A673 (cell line): ENCODE measurements at regions not wholly inside any gene's neighbourhood (a gene's known extent, or its start where the extent isn't known, plus 50 kb on each side); places are given as distances from the start of the nearest gene placed in this dataset.

Experiments
- BruUV-seq: library from RNA; stranded (reverse); fragments of 400-500 nt; replicated peaks from 2 replicates; lab custom pipeline; 2021; lab: Mats Ljungman, UMichigan
- CTCF ChIA-PET: fragments of 300-600 bp; sonication (Branson Sonifier 250); formaldehyde crosslinking; loops from one replicate; lab custom pipeline; 2022; ENCODE audit warnings: antibody characterized with exemption; lab: Charles Lee
- POLR2A ChIA-PET: fragments of 300-600 bp; sonication (Branson Sonifier 250); formaldehyde crosslinking; loops from one replicate; lab custom pipeline; 2022; ENCODE audit warnings: antibody characterized with exemption; ENCODE audit not compliant: low non-redundant PET; lab: Charles Lee
- DNase-seq: peaks from one replicate; pipeline ENCODE4 v3.0.0-alpha.2; 2015; ENCODE audit warnings: low spot score
- H3K27ac ChIP-seq: fragments of 200-600 bp; sonication (generic); 2 replicates; pipeline ENCODE4 v1.5.1; 2016; ENCODE audit warnings: mixed run types, low read depth, mild to moderate bottlenecking, mixed read lengths, antibody characterized with exemption, low read length; ENCODE audit not compliant: poor library complexity, severe bottlenecking
- H3K27me3 ChIP-seq: fragments of 200-600 bp; sonication (generic); replicated peaks from 2 replicates; pipeline ENCODE4 v1.6.1; 2017; ENCODE audit warnings: mixed run types, low read depth, mild to moderate bottlenecking, mixed read lengths, antibody characterized with exemption, low read length; ENCODE audit not compliant: insufficient read depth, poor library complexity
- H3K36me3 ChIP-seq: fragments of 200-600 bp; sonication (generic); 2 replicates; pipeline ENCODE4 v1.6.1; 2016; ENCODE audit warnings: mixed run types, mild to moderate bottlenecking, mixed read lengths, antibody characterized with exemption, low read length; ENCODE audit not compliant: insufficient read depth, poor library complexity, severe bottlenecking
- H3K4me1 ChIP-seq: fragments of 200-600 bp; sonication (generic); 2 replicates; pipeline ENCODE4 v1.6.1; 2017; ENCODE audit warnings: mixed run types, mild to moderate bottlenecking, mixed read lengths, antibody characterized with exemption, low read length; ENCODE audit not compliant: insufficient read depth, poor library complexity, severe bottlenecking
- H3K4me3 ChIP-seq: fragments of 200-600 bp; sonication (generic); 2 replicates; pipeline ENCODE4 v1.5.1; 2016; ENCODE audit warnings: low read depth, mixed run types, mild to moderate bottlenecking, mixed read lengths, low read length; ENCODE audit not compliant: poor library complexity, severe bottlenecking
- H3K9me3 ChIP-seq: fragments of 200-600 bp; sonication (generic); 2 replicates; pipeline ENCODE4 v1.6.1; 2016; ENCODE audit warnings: mixed run types, low read depth, mild to moderate bottlenecking, mixed read lengths, antibody characterized with exemption, low read length; ENCODE audit not compliant: poor library complexity, severe bottlenecking
- EZH2 ChIP-seq: fragments of 200-600 bp; sonication (generic); IDR thresholded peaks from 2 replicates; pipeline ENCODE4 v1.6.1; 2017; ENCODE audit warnings: borderline replicate concordance, low read depth, mild to moderate bottlenecking, mixed read lengths, antibody characterized with exemption, low read length; ENCODE audit not compliant: poor library complexity, severe bottlenecking
- intact Hi-C: fragments of 100-400 bp; cut with micrococcal nuclease; formaldehyde crosslinking; loops from one replicate; pipeline ENCODE4 v1.10.0; 2022; ENCODE audit not compliant: unreplicated experiment
- TF ChIP-seq, protein P1 (sequence below): fragments of 300-800, 200-600 bp; sonication (generic); conservative IDR thresholded peaks from 2 replicates; pipeline ENCODE4 v1.5.1; 2017; ENCODE audit warnings: low read depth, mild to moderate bottlenecking, antibody characterized with exemption, low read length, moderate library complexity, mixed read lengths

DNA sequence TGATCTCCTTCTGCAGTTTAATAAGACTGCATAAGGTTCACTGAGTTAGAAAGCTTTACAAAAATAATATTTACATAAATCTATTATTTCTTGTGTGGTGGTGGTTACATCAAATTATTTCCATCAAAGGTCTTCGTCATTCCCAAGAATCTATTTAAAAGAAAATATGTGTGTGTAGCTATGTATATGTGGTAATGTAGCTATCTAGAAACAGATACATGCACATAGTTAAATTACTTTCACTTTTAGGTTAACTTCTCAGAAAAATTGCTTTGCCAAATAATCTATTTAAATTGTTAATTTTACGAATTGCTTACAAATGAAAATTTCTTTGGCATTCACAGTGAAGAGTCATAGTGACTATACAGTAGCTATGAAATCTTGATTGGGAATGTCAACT lies 633.2 kb downstream of the DMRTA1 start:
- Histone ChIP-seq H3K9me3 (no peaks in the 10 kb centered on the region), H3K4me3 (no peak overlapping the region), H3K36me3 (no peaks in the 10 kb centered on the region), H3K27me3 (no peaks in the 10 kb centered on the region), H3K4me1 (no peaks in the 10 kb centered on the region), H3K27ac (no peak overlapping the region)
- no peak for DNase-seq
- TF ChIP-seq EZH2 = no peak
- TF ChIP-seq, protein P1, sequence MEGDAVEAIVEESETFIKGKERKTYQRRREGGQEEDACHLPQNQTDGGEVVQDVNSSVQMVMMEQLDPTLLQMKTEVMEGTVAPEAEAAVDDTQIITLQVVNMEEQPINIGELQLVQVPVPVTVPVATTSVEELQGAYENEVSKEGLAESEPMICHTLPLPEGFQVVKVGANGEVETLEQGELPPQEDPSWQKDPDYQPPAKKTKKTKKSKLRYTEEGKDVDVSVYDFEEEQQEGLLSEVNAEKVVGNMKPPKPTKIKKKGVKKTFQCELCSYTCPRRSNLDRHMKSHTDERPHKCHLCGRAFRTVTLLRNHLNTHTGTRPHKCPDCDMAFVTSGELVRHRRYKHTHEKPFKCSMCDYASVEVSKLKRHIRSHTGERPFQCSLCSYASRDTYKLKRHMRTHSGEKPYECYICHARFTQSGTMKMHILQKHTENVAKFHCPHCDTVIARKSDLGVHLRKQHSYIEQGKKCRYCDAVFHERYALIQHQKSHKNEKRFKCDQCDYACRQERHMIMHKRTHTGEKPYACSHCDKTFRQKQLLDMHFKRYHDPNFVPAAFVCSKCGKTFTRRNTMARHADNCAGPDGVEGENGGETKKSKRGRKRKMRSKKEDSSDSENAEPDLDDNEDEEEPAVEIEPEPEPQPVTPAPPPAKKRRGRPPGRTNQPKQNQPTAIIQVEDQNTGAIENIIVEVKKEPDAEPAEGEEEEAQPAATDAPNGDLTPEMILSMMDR = no peak
- BruUV-seq = no TSS peak
- POLR2A ChIA-PET = interaction anchor here (0.5 kb wide), 1 partner anchor 10 kb away, joined by 9 read pairs; no protein-coding TSS in a partner anchor
- intact Hi-C loops = no loop called here
- CTCF ChIA-PET = no interaction called here

DNA sequence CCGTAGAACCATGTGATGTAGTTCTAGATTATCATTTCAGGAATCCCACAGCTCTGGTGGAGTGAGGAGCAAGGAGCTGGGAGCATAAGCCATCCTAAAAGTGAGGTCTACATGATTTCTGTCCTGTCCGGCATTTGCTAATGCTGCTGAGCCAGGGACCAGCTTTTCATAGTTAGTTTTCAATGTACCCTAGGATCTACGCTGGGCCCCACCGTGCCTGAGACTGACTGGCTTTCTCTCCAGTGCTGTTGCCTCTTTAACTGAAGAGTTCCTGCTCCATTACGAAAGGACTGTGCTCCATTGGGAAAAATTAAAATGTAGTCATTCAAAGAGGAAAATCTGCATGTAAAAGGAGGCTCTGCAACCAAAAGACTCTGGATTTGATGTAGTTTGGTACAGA lies 634.8 kb downstream of the DMRTA1 start:
- intact Hi-C loops = no loop called here
- DNase-seq = no peak
- H3K9me3 ChIP-seq = no peaks in the 10 kb centered on the region
- H3K27me3 ChIP-seq = no peaks in the 10 kb centered on the region
- BruUV-seq = no TSS peak
- ChIA-PET POLR2A (no interaction called here), CTCF (no interaction called here)
- no peak for TF ChIP-seq EZH2
- TF ChIP-seq, protein P1 = no peak
- H3K36me3 ChIP-seq = no peaks in the 10 kb centered on the region
- no peaks in the 10 kb centered on the region for H3K4me1 ChIP-seq
- no peak overlapping the region for H3K27ac ChIP-seq
- H3K4me3 ChIP-seq = no peak overlapping the region

DNA sequence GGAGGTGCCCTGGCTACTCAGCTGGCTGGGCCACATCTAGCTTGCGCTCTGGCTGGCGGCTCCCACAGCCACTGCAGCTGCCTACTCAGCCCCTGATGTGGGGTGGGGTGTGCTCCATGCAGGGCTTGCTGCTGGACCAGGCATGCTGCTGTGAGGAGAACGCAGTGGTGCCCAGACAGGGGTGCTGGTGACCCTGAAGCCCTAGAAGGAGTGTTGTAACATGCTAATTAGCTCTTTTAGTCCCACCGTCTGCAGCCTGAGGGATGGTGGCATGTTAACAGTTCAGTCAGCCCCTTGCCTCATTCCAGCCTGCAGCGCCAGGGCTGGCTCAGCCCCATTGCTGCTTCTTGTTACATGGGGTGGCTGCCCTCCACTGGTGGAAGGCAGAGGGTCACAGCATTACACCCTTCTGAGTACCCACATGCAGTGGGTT lies 642.3 kb downstream of the DMRTA1 start:
- TF ChIP-seq, protein P1 = no peak
- TF ChIP-seq EZH2 = no peak
- no peaks in the 10 kb centered on the region for H3K36me3 ChIP-seq
- DNase-seq = peak; percentile 0
- intact Hi-C loops = no loop called here
- BruUV-seq = no TSS peak
- H3K4me3 ChIP-seq = no peak overlapping the region
- H3K9me3 ChIP-seq = no peaks in the 10 kb centered on the region
- H3K27ac ChIP-seq = no peak overlapping the region
- no peaks in the 10 kb centered on the region for H3K27me3 ChIP-seq
- H3K4me1 ChIP-seq = no peaks in the 10 kb centered on the region
- CTCF ChIA-PET = no interaction called here
- POLR2A ChIA-PET = no interaction called here
